ENCODE measurements at regions not wholly inside any gene's neighbourhood (a gene's known extent, or its start where the extent isn't known, plus 50 kb on each side); places are given as distances from the start of the nearest gene placed in this dataset.

- H4K91ac ChIP-seq (ENCODE audit: insufficient read length, low read depth, low read length) = no peak overlapping the region
- no peaks in the 10 kb centered on the region for H3K9me3 Mint-ChIP-seq
- no peak overlapping the region for H2BK120ac ChIP-seq (ENCODE audit: low read depth, low read length, poor library complexity, severe bottlenecking)
- H4K20me1 ChIP-seq (ENCODE audit: control insufficient read depth, insufficient read depth, insufficient read length) = no peaks in the 10 kb centered on the region
- H3K23ac ChIP-seq (ENCODE audit: insufficient read length, low read depth, low read length) = no peak overlapping the region
- no peak overlapping the region for H2BK12ac ChIP-seq (ENCODE audit: insufficient read length, low read depth, low read length)
- TF ChIP-seq CTCF (conservative IDR thresholded peaks at IDR 0.05) = no peak
- no peaks in the 10 kb centered on the region for H3K9me3 ChIP-seq (ENCODE audit: control insufficient read depth, low read depth, low read length)
- H3K79me1 ChIP-seq (ENCODE audit: insufficient read depth, low read depth, low read length, poor library complexity, severe bottlenecking) = no peaks in the 10 kb centered on the region
- H3K27ac ChIP-seq (ENCODE audit: insufficient read length, low read depth, low read length) = no peak overlapping the region
- H3K79me2 ChIP-seq (ENCODE audit: insufficient read depth, low read length) = no peaks in the 10 kb centered on the region
- H3K27ac Mint-ChIP-seq = no peak overlapping the region
- H3K27me3 Mint-ChIP-seq (ENCODE audit: low read depth) = peaks cover 4% of the 10 kb centered on the region; the same call in 1 of the 2 replicates
- H2AK5ac ChIP-seq (ENCODE audit: insufficient read length, low read length) = no peak overlapping the region
- no peaks in the 10 kb centered on the region for H3K4me1 Mint-ChIP-seq
- no peak overlapping the region for H4K8ac ChIP-seq (replicated peaks; ENCODE audit: insufficient read length, low read depth, low read length)
- H4K5ac ChIP-seq (ENCODE audit: insufficient read length, low read depth, low read length) = no peak overlapping the region
- no peak overlapping the region for H3K56ac ChIP-seq (ENCODE audit: insufficient read length, low read depth, low read length)
- H3K14ac ChIP-seq (ENCODE audit: insufficient read depth, low read length) = no peak overlapping the region
- WGBS (ENCODE audit: extremely low coverage, insufficient read length, low lambda C conversion rate) = no CpG with 5 or more reads among the region's 3 CpGs
- no peak overlapping the region for H2AFZ ChIP-seq (ENCODE audit: low read length)
- DNase-seq = no peak
- no peaks in the 10 kb centered on the region for H3K23me2 ChIP-seq (ENCODE audit: insufficient read length, low read depth, low read length, poor library complexity, severe bottlenecking)
- H3K27me3 ChIP-seq (ENCODE audit: insufficient read depth, low read length) = no peaks in the 10 kb centered on the region
- no peak overlapping the region for H3K18ac ChIP-seq (ENCODE audit: insufficient read length, low read depth, low read length)
- H2BK5ac ChIP-seq (ENCODE audit: insufficient read length, low read length) = no peak overlapping the region
- no peak overlapping the region for H3K4ac ChIP-seq (ENCODE audit: low read depth, low read length)
- H3K4me3 Mint-ChIP-seq = no peak overlapping the region
- H2BK15ac ChIP-seq (ENCODE audit: low read depth, low read length) = no peak overlapping the region
- no peak overlapping the region for H3K9ac ChIP-seq (ENCODE audit: extremely low read depth, insufficient read length, low read length)
- H2BK20ac ChIP-seq (ENCODE audit: low read depth, low read length, poor library complexity, severe bottlenecking) = no peak overlapping the region
- H3K4me1 ChIP-seq (ENCODE audit: insufficient read depth, low read length) = no peaks in the 10 kb centered on the region
- no peak overlapping the region for H3T11ph ChIP-seq (ENCODE audit: low read length)
- H3K36me3 Mint-ChIP-seq (ENCODE audit: insufficient read depth in 1 of 3, low read depth in 3 of 3) = no peaks in the 10 kb centered on the region
- H3K4me2 ChIP-seq (ENCODE audit: insufficient read depth, insufficient read length, low read length) = no peak overlapping the region
Observed at GRCh38 chr5:7186818-7187217, 209.1 kb upstream of the ADCY2 start.

All from H9 (cell line).